HCT116 (cell line): ENCODE measurements at regions not wholly inside any gene's neighbourhood (a gene's known extent, or its start where the extent isn't known, plus 50 kb on each side); places are given as distances from the start of the nearest gene placed in this dataset.

Source experiments
- ATAC-seq: fragments of 200-7000 bp; cut with Tn5 transposase; 2 replicates; pipeline ENCODE4 v1.9.1; 2020; ENCODE audit warnings: mild to moderate bottlenecking, moderate library complexity
- BruUV-seq: library from RNA; stranded (reverse); fragments of 400-500 nt; replicated peaks from 2 replicates; lab custom pipeline; 2021; lab: Mats Ljungman, UMichigan
- CTCF ChIA-PET: fragments of 300-600 bp; sonication (Branson Sonifier 250); formaldehyde crosslinking; loops from one replicate; lab custom pipeline; 2021; ENCODE audit warnings: antibody characterized with exemption; lab: Charles Lee
- POLR2A ChIA-PET: fragments of 300-600, 350-600 bp; sonication (Branson Sonifier 250); formaldehyde crosslinking; loops from one replicate; lab custom pipeline; 2021; ENCODE audit warnings: antibody characterized with exemption; lab: Charles Lee
- RAD21 ChIA-PET, 2 experiments: fragments of 300-600 bp; sonication (Branson Sonifier 250); formaldehyde crosslinking; loops; one replicate each; lab custom pipeline; 2023; ENCODE audit warnings: low total read pairs in 2 of 2; ENCODE audit not compliant: uncharacterized antibody in 2 of 2, unreplicated experiment in 2 of 2, low non-redundant PET in 1 of 2; lab: Charles Lee
- DNase-seq: peaks from one replicate; pipeline ENCODE4 v3.0.0-alpha.2; 2010; ENCODE audit warnings: low read depth, low spot score
- H2AFZ ChIP-seq: fragments of 200-600 bp; shearing (Covaris generic), sonication (generic); 2 replicates; pipeline ENCODE4 v1.6.1; 2017; ENCODE audit warnings: low read depth, mixed run types, mixed read lengths, antibody characterized with exemption, low read length; ENCODE audit not compliant: poor library complexity, severe bottlenecking
- H3K27ac ChIP-seq: 2 replicates; pipeline ENCODE4 v1.5.1; 2012; ENCODE audit warnings: low read depth, low read length
- H3K27me3 ChIP-seq: fragments of 200-600 bp; sonication (generic); 2 replicates; pipeline ENCODE4 v1.6.1; 2016; ENCODE audit warnings: mixed run types, low read length, mixed read lengths; ENCODE audit not compliant: insufficient read depth
- H3K36me3 ChIP-seq, 2 experiments: fragments of 200-500 bp in 1 of 2; fragments of 200-600 bp in 1 of 2; sonication (Bioruptor generic) in 1 of 2; sonication (generic) in 1 of 2; 2 replicates each; pipeline versions ENCODE4 v1.5.1 to v1.6.1; 2014 to 2016; ENCODE audit warnings: low read length in 2 of 2, inconsistent platforms in 1 of 2, mixed read lengths in 1 of 2, mixed run types in 1 of 2; ENCODE audit not compliant: insufficient read depth in 2 of 2, control insufficient read depth in 1 of 2
- H3K4me1 ChIP-seq, 2 experiments: fragments of 200-600 bp in 1 of 2; sonication (generic) in 1 of 2; 2 replicates each; pipeline versions ENCODE4 v1.5.1 to v1.6.1; 2012 to 2017; ENCODE audit warnings: low read length in 2 of 2, inconsistent platforms in 1 of 2, mild to moderate bottlenecking in 1 of 2, mixed read lengths in 1 of 2, mixed run types in 1 of 2, moderate library complexity in 1 of 2; ENCODE audit not compliant: insufficient read depth in 2 of 2, control insufficient read depth in 1 of 2
- H3K4me2 ChIP-seq: fragments of 200-600 bp; sonication (generic); 2 replicates; pipeline ENCODE4 v1.6.1; 2017; ENCODE audit warnings: mixed run types, low read length, mixed read lengths
- H3K4me3 ChIP-seq, 2 experiments: fragments of 200-600 bp in 1 of 2; sonication (generic) in 1 of 2; replicated peaks in 1 of 2; 2 replicates each; pipeline ENCODE4 v1.5.1; 2011 to 2016; ENCODE audit warnings: low read length in 2 of 2, control low read depth in 1 of 2, low read depth in 1 of 2, mild to moderate bottlenecking in 1 of 2, mixed read lengths in 1 of 2, mixed run types in 1 of 2
- H3K79me2 ChIP-seq: fragments of 200-600 bp; sonication (generic); 2 replicates; pipeline ENCODE4 v1.6.1; 2017; ENCODE audit warnings: mild to moderate bottlenecking, mixed run types, low read length, moderate library complexity, mixed read lengths; ENCODE audit not compliant: insufficient read depth
- H3K9ac ChIP-seq: fragments of 200-600 bp; sonication (generic); 2 replicates; pipeline ENCODE4 v1.6.1; 2016; ENCODE audit warnings: low read length, mixed read lengths
- H3K9me2 ChIP-seq: fragments of 200-600 bp; sonication (generic), shearing (Covaris generic); 2 replicates; pipeline ENCODE4 v1.6.1; 2017; ENCODE audit warnings: mixed run types, mild to moderate bottlenecking, moderate library complexity; ENCODE audit not compliant: insufficient read depth
- H3K9me3 ChIP-seq, 2 experiments: fragments of 200-500 bp in 1 of 2; fragments of 200-600 bp in 1 of 2; sonication (Bioruptor generic) in 1 of 2; sonication (generic) in 1 of 2; 2 replicates each; pipeline ENCODE4 v1.6.1; 2014 to 2017; ENCODE audit warnings: low read length in 2 of 2, mixed read lengths in 2 of 2, inconsistent platforms in 1 of 2, low read depth in 1 of 2, mild to moderate bottlenecking in 1 of 2, mixed run types in 1 of 2, moderate library complexity in 1 of 2; ENCODE audit not compliant: control insufficient read depth in 1 of 2, insufficient read depth in 1 of 2
- H4K20me1 ChIP-seq: fragments of 200-600 bp; sonication (generic), shearing (Covaris generic); 2 replicates; pipeline ENCODE4 v1.6.1; 2017; ENCODE audit warnings: mixed run types, mild to moderate bottlenecking, moderate library complexity; ENCODE audit not compliant: insufficient read depth
- CBX3 ChIP-seq: IDR thresholded peaks from 2 replicates; pipeline ENCODE4 v1.6.1; 2012; ENCODE audit warnings: low read depth
- CEBPB ChIP-seq: IDR thresholded peaks from 2 replicates; pipeline ENCODE4 v1.6.1; 2012; ENCODE audit warnings: low read depth
- CTCF ChIP-seq, 3 experiments: fragments of 200-600 bp in 1 of 3; sonication (generic) in 1 of 3; IDR thresholded peaks in 2 of 3; conservative IDR thresholded peaks in 1 of 3; 2 replicates each; pipeline ENCODE4 v1.5.1; 2012 to 2017; ENCODE audit warnings: low read depth in 2 of 3, low read length in 2 of 3, antibody characterized with exemption in 1 of 3, borderline replicate concordance in 1 of 3, control low read depth in 1 of 3, mild to moderate bottlenecking in 1 of 3, mixed read lengths in 1 of 3, mixed run types in 1 of 3, moderate library complexity in 1 of 3; ENCODE audit not compliant: insufficient read depth in 1 of 3
- EZH2phosphoT487 ChIP-seq: fragments of 200-600 bp; IDR thresholded peaks from 2 replicates; pipeline ENCODE4 v1.6.1; 2018; ENCODE audit warnings: antibody characterized with exemption, borderline replicate concordance
- FOSL1 ChIP-seq: IDR thresholded peaks from 2 replicates; pipeline ENCODE4 v1.6.1; 2012; ENCODE audit warnings: low read depth
- JUND ChIP-seq: IDR thresholded peaks from 2 replicates; pipeline ENCODE4 v1.6.1; 2012
- MAX ChIP-seq: IDR thresholded peaks from 2 replicates; pipeline ENCODE4 v1.6.1; 2012
- POLR2A ChIP-seq: IDR thresholded peaks from 2 replicates; pipeline ENCODE4 v1.7.0; 2011; ENCODE audit warnings: borderline replicate concordance; ENCODE audit not compliant: insufficient read depth, insufficient read length; ENCODE audit errors: extremely low read depth
- RAD21 ChIP-seq: IDR thresholded peaks from 2 replicates; pipeline ENCODE4 v1.6.1; 2012; ENCODE audit warnings: low read depth, mild to moderate bottlenecking
- REST ChIP-seq: IDR thresholded peaks from 2 replicates; pipeline ENCODE4 v1.6.1; 2012; ENCODE audit warnings: low read depth
- SIN3A ChIP-seq: IDR thresholded peaks from 2 replicates; pipeline ENCODE4 v1.6.1; 2012; ENCODE audit warnings: low read depth
- SRF ChIP-seq: IDR thresholded peaks from 2 replicates; pipeline ENCODE4 v1.6.1; 2012; ENCODE audit warnings: low read depth
- YY1 ChIP-seq: IDR thresholded peaks from 2 replicates; pipeline ENCODE4 v1.6.1; 2011; ENCODE audit warnings: low read length, low read depth, moderate library complexity, mild to moderate bottlenecking; ENCODE audit not compliant: insufficient replicate concordance; ENCODE audit errors: extremely low read depth
- intact Hi-C: fragments of 100-400 bp; cut with micrococcal nuclease; formaldehyde crosslinking; loops from 2 replicates; pipeline ENCODE4 v1.10.0; 2022

- Histone ChIP-seq H3K4me1 (no peaks in the 10 kb centered on the region), H3K9me3 (no peaks in the 10 kb centered on the region), H3K27ac (no peak overlapping the region), H4K20me1 (no peaks in the 10 kb centered on the region), H3K4me3 (no peak overlapping the region), H3K79me2 (no peaks in the 10 kb centered on the region), H3K4me2 (no peak overlapping the region), H3K36me3 (no peaks in the 10 kb centered on the region), H3K27me3 (0 out of 2 replicates have a peak, but pooled peaks cover 3% of the 10 kb centered on the region), H2AFZ (no peak overlapping the region), H3K9ac (no peak overlapping the region), H3K9me2 (no peaks in the 10 kb centered on the region)
- BruUV-seq = no TSS peak
- no peak for TF ChIP-seq SRF
- CTCF ChIA-PET = no interaction called here
- DNase-seq (no peak), ATAC-seq (no peak)
- intact Hi-C loops = no loop called here
- POLR2A ChIA-PET = no interaction called here
- RAD21 ChIA-PET = no interaction called here
Observed at GRCh38 chr2:16167870-16168426, 227.6 kb downstream of the MYCN start.

GRCh38 chr2:16167451-16167861 is 227.1 kb downstream of the MYCN start:
- Histone ChIP-seq H3K9me3 (no peaks in the 10 kb centered on the region), H3K4me1 (no peaks in the 10 kb centered on the region), H3K27me3 (0 out of 2 replicates have a peak, but pooled peaks cover 3% of the 10 kb centered on the region), H3K36me3 (no peaks in the 10 kb centered on the region), H3K9ac (no peak overlapping the region), H3K4me2 (no peak overlapping the region), H4K20me1 (no peaks in the 10 kb centered on the region), H3K27ac (no peak overlapping the region), H2AFZ (no peak overlapping the region), H3K9me2 (no peaks in the 10 kb centered on the region), H3K79me2 (no peaks in the 10 kb centered on the region), H3K4me3 (no peak overlapping the region)
- ChIA-PET CTCF (no interaction called here), RAD21 (no interaction called here), POLR2A (no interaction called here)
- ATAC-seq (no peak), DNase-seq (no peak)
- no TSS peak for BruUV-seq
- intact Hi-C loops = no loop called here
- TF ChIP-seq EZH2phosphoT487 (no peak), SIN3A (no peak), REST (no peak), YY1 (no peak), MAX (no peak), CBX3 (no peak), JUND (no peak), SRF (no peak), RAD21 (no peak), POLR2A (no peak), CEBPB (no peak), CTCF (IDR thresholded peaks at IDR 0.05 in 2 of 3, conservative IDR thresholded peaks at IDR 0.05 in 1 of 3; ENCODE audit: borderline replicate concordance in 1 of 3, insufficient read depth in 1 of 3, low read depth in 2 of 3, low read length in 2 of 3) (no peak), FOSL1 (no peak)
